GM18868 (cell line): ENCODE measurements at regions not wholly inside any gene's neighbourhood (a gene's known extent, or its start where the extent isn't known, plus 50 kb on each side); places are given as distances from the start of the nearest gene placed in this dataset.

Experiments used
- ATAC-seq: cut with Tn5 transposase; IDR thresholded peaks from one replicate; pipeline ENCODE4 v1.9.1; 2021; ENCODE audit warnings: mild to moderate bottlenecking, moderate library complexity; ENCODE audit not compliant: unreplicated experiment

DNA sequence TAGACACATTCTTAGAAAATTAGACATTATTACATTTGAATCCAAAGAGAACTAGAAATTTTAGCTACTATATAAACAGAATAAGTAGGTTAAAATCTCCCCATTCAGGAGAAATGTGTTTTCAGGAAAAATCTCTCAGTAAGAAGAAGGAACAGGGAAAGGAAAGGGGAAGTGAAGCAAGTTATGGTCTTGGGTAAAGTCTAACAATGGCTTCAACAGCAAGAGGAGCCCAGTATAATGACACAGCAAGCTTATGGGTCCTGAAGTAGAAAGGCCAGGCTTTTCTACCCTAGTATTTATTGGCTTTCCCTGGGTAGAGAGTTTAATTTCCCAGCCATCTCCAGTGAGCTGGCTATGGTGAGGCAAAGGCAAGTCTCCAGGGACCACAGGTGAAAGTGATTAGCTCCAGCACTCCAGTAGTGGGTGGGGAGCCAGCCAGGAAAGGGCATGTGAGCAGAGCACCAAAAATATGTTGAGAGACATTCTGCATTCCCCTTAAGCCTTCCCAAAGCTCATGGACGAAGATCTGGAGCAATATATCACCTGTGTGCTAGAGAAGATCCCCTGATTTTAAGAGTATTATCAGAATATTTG, 981.7 kb downstream of the NR2F1-AS1 start:
- peak; percentile 44 for ATAC-seq

- ATAC-seq = no peak
Measured at GRCh38 chr5:92594031-92594430, 987.0 kb downstream of the NR2F1-AS1 start.

DNA sequence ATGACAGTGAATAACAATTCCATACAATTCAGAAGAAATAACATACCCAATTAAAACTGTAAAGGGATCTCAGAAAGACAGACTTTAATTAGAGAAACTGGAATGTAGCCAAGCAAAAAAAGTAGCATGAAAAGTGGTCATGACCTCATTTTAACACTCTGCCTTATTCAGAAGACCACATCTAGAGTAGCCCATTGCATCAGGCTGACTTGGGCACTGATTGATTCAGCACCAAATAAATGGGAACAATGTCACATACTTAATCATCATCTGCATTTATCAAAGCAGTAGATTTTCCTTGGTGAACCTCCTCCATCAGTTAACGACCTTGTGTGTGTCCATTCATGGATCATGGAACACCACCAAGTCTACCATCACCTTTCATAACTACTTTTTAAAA, 992.1 kb downstream of the NR2F1-AS1 start:
- ATAC-seq = no peak

GRCh38 chr5:92581690-92582089, 999.3 kb downstream of the NR2F1-AS1 start:
- no peak for ATAC-seq

DNA sequence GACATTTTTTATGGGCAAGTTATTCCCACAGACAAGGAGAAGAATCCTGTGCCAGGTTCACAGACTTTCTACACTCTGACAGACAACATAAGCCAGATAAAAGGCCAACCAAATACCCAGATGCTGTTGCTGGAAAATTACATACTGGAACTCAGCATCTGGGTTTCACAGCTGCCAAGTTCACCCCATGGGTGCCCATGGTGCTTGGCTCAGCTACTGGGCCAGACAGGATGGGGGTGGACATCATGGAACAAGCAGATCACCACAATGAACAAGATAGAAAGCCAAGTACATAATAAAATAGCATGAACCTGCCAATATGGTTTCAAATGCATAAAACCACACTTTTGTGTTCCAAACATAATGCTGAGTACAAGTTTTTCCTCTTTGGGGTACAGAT, 999.8 kb downstream of the NR2F1-AS1 start:
- no peak for ATAC-seq

GRCh38 chr5:92580814-92581213, 1000.2 kb downstream of the NR2F1-AS1 start:
- ATAC-seq = no peak

DNA sequence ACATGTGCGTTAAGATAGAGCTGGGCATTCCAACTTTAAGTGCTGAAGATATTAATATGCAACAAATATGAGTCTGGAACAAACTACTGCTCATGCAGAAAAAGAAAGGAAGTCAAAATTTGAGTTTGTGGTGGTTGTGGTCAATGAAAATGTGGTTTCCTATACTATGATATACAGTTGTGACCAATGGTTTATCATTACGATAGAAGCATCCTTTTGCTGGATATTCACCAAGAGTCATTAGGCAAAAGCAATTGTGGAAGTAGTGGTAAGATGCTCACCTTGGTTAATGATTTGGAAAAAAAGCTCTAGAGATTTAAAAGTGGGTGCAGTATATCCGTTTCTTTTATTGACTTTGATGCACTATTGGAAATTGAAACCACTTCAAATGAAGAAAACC, 1007.0 kb downstream of the NR2F1-AS1 start:
- no peak for ATAC-seq

DNA sequence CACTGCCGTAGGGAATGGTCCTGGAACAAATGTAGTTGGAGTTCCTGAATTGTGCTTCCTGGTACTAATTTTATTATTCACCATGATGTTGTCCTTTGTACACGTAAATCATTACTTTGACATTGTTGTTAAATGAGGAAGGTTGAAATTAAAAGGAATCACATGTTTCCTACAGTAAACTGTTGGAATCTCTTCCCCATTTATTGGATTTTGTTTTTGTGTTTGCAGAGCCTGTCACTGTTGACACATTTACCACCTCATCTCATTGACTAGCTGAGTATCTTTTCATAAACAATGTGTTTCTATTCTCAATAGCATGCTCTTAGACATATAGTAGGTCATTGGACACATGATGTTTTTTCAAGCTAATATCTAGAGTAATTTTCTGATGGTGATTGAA, 1012.5 kb downstream of the NR2F1-AS1 start:
- ATAC-seq = no peak

DNA sequence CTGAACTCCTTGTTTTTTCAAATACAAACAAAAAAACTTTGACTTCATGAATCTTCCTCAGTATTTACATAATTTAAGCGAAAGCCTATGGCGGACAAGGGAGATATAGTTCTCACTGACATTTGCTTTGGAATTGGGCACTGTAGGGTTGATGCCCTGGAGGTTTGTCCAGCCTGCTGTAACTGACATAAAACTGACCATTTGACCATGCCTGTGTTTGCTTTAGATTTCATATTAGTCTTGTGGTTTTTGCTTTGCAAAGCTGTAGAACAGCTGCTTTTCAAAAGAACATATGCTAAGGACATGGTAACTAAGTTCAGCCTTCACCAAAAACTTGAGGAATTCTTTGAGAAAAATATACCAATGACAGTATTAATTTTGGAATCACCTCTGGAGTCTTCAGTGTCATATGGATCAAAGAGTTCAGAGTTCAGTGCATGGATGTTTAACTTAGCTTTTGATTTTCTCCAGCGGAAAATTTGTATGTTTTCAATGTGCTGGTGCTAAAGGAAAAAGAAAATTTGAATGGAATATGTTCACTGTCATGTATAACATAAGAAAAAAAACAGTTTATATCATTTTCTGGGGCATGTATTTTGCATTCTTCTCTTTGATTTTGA, 1013.1 kb downstream of the NR2F1-AS1 start:
- no peak for ATAC-seq

- ATAC-seq = no peak
Measured at GRCh38 chr5:92566113-92566786, 1014.8 kb downstream of the NR2F1-AS1 start.

DNA sequence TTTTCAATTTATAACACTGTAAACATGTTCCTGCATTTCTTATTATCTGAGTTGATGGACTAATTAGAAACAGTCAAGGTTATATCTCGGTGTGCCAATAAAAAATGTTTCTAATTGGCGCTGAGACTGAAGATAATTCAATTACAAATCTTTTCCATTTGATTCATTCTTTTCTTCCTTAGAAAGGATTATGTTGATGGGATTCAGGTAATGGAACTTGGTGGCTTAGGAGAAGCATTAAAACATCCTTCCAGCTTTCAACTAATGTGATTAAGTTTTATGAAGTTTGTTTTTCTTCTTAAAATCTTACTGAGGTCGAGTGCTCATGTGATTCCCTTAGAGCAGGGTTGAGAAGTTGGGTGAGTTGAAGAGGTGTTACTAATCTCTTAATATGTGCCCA, 1015.3 kb downstream of the NR2F1-AS1 start:
- no peak for ATAC-seq

DNA sequence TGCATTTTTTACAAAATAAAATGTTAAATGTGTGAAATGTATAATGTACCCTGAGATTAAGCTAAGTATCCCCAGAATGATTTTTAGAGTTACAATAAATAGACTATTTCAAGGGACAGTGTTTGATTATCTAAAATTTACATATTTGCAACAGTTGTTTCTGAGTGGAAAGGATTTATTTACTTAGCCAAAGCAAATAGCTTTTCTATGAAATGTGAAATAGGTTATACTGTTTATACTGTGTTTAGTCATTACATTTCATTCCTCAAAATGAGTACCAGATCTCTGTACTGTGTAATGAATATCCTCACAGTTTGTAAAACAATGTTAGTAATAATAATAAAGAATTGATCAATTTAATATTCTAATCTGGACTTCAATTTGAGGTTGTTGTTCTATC, 1019.0 kb downstream of the NR2F1-AS1 start:
- no peak for ATAC-seq

GRCh38 chr5:92561411-92561959, 1019.5 kb downstream of the NR2F1-AS1 start:
- no peak for ATAC-seq

DNA sequence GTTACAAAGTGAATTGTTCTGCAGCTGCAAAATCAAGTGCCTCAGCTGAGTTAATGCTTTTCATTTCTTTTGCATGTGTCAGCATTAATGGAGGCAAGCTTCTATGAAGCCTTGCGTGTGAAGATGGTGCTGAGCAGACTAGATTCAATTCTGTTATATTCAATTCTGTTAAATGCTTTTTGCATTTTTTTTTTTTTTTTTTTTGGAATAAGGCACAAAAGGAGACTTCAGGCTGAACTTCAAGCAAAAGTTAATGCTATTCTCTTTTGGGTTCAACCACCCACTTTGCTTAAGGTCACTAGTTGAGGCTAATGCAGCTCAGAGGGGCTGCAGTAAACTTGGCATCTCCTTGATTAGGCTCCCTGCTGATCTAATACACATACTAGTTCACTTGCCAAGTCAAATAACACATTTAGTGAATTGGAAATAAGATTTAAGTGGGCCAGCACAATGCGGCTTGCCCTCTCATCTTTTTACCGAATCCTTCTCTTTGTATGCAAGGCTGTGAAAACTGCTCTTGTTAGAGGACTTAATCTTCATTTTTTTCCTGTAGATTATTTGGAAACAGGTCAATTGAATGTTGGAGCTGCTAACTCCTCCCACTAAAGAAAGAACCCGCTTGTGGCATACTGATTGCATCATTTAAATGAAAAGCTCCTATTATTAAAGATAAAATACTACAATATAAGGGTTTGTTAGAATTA, 1020.2 kb downstream of the NR2F1-AS1 start:
- no peak for ATAC-seq

- no peak for ATAC-seq
Measured at GRCh38 chr5:92559781-92560180, 1021.2 kb downstream of the NR2F1-AS1 start.

- no peak for ATAC-seq
Measured at GRCh38 chr5:92559331-92559730, 1021.7 kb downstream of the NR2F1-AS1 start.

- ATAC-seq = no peak
Measured at GRCh38 chr5:92556747-92557146, 1024.3 kb downstream of the NR2F1-AS1 start.

GRCh38 chr5:92554447-92555085, 1026.5 kb downstream of the NR2F1-AS1 start:
- ATAC-seq = no peak

- peak; percentile 47 for ATAC-seq
Measured at GRCh38 chr5:92553326-92553725, 1027.7 kb downstream of the NR2F1-AS1 start.

GRCh38 chr5:92552206-92553160, 1028.5 kb downstream of the NR2F1-AS1 start:
- no peak for ATAC-seq
